Colonic mucosa (tissue), 4 donors: ENCODE measurements at regions not wholly inside any gene's neighbourhood (a gene's known extent, or its start where the extent isn't known, plus 50 kb on each side); places are given as distances from the start of the nearest gene placed in this dataset.

ENCODE experiments used
- DNase-seq: peaks from one replicate; pipeline ENCODE4 v3.0.0-alpha.2; 2020
- H3K27ac ChIP-seq: fragments of 200-600 bp; one replicate; pipeline ENCODE4 v1.8.0; 2021
- H3K27me3 ChIP-seq: fragments of 200-600 bp; one replicate; pipeline ENCODE4 v1.8.0; 2021
- H3K36me3 ChIP-seq: fragments of 200-600 bp; one replicate; pipeline ENCODE4 v1.8.0; 2021
- H3K4me1 ChIP-seq: fragments of 200-600 bp; one replicate; pipeline ENCODE4 v1.8.0; 2021; ENCODE audit warnings: mild to moderate bottlenecking
- H3K4me3 ChIP-seq: fragments of 200-600 bp; one replicate; pipeline ENCODE4 v1.8.0; 2021
- H3K9ac ChIP-seq, 2 donors: one replicate each; pipeline ENCODE4 v1.7.0; 2013; ENCODE audit warnings: control low read depth in 2 of 2, low read depth in 2 of 2, low read length in 2 of 2
- H3K9me3 ChIP-seq: fragments of 200-600 bp; one replicate; pipeline ENCODE4 v1.8.0; 2021
- intact Hi-C: fragments of 100-400 bp; cut with DNase I; formaldehyde crosslinking; loops from one replicate; pipeline ENCODE4 v1.14.1; 2022
- TF ChIP-seq, protein P1 (sequence below): fragments of 200-600 bp; IDR thresholded peaks from one replicate; pipeline ENCODE4 v1.8.0; 2022; ENCODE audit warnings: antibody characterized with exemption, mild to moderate bottlenecking
- donor health status: healthy.
- donor health status: DM: no; HTN: no; CAD: no.
- donor health status: DM: no; HTN: no; CAD: no.

- Histone ChIP-seq H3K9me3 (no peaks in the 10 kb centered on the region), H3K4me1 (no peaks in the 10 kb centered on the region), H3K27me3 (no peaks in the 10 kb centered on the region), H3K36me3 (no peaks in the 10 kb centered on the region), H3K27ac (no peak overlapping the region), H3K9ac (no peak overlapping the region), H3K4me3 (no peak overlapping the region)
- DNase-seq, result no peak
- TF ChIP-seq, protein P1, sequence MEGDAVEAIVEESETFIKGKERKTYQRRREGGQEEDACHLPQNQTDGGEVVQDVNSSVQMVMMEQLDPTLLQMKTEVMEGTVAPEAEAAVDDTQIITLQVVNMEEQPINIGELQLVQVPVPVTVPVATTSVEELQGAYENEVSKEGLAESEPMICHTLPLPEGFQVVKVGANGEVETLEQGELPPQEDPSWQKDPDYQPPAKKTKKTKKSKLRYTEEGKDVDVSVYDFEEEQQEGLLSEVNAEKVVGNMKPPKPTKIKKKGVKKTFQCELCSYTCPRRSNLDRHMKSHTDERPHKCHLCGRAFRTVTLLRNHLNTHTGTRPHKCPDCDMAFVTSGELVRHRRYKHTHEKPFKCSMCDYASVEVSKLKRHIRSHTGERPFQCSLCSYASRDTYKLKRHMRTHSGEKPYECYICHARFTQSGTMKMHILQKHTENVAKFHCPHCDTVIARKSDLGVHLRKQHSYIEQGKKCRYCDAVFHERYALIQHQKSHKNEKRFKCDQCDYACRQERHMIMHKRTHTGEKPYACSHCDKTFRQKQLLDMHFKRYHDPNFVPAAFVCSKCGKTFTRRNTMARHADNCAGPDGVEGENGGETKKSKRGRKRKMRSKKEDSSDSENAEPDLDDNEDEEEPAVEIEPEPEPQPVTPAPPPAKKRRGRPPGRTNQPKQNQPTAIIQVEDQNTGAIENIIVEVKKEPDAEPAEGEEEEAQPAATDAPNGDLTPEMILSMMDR, result no peak
- intact Hi-C loops, result no loop called here
Measured at GRCh38 chr2:151056870-151057269, 204.8 kb downstream of the RBM43 start.

DNA sequence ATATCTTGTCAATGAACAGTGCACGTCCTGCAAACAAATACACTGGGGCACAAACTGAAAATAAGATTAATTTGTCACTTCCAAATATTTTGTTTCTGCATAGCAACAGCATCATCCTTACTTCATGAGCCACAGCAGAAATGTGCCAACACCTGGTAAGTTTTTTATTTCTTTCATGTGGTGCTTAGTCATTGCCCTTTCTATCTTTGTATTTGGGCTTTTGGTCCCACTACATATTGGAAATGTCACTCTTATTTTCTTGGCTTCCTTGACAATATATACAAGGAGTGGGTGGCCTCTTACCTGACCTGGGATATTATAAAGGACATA is 208.0 kb downstream of the RBM43 start:
- no peaks in the 10 kb centered on the region for H3K36me3 ChIP-seq
- no peaks in the 10 kb centered on the region for H3K27me3 ChIP-seq
- no peak overlapping the region for H3K9ac ChIP-seq
- H3K27ac ChIP-seq, result no peak overlapping the region
- H3K4me3 ChIP-seq, result no peak overlapping the region
- TF ChIP-seq, protein P1, result no peak
- H3K4me1 ChIP-seq, result no peaks in the 10 kb centered on the region
- DNase-seq, result no peak
- H3K9me3 ChIP-seq, result no peaks in the 10 kb centered on the region
- intact Hi-C loops, result no loop called here

DNA sequence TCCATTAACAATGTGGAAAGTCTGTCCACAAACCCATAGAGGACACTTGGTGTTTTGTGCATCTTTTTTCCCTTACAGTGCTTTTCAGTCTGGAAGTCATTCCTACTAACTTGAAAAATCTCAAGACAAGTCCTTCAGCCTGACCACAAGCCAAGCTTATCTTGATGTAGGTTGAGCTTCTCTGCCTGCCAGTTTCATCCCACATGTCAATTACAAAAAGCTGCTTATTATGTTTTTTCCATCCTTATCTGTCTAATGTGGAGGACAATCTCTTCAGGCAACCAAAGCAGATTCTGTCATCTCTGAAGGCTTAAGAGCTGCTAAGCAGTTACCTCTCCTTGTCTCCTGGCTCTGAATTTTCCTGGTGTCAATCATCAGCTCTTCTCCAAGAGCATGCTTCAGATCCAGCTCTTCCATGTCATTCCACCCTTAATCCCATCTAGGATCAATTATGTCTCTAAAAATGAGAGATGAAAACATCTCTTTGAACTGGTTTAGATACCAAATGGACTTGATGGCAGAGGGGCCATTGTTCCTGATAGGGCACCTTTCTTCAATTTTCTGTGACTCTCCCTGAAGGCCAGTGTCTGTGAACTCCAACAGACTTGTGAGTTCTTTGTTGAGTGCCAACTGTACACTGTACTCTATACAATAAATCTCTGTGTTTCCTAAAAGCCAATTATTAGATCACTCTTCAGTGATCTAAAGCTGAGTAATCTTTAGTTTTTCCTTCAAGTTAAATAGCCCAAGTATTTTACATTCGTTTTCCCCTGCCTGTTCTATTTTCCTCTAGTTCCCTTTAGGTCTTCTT is 208.6 kb downstream of the RBM43 start:
- Histone ChIP-seq H3K4me1 (no peaks in the 10 kb centered on the region), H3K9ac (no peak overlapping the region), H3K9me3 (no peaks in the 10 kb centered on the region), H3K27ac (no peak overlapping the region), H3K4me3 (no peak overlapping the region), H3K36me3 (no peaks in the 10 kb centered on the region), H3K27me3 (no peaks in the 10 kb centered on the region)
- DNase-seq, result no peak
- TF ChIP-seq, protein P1, result no peak
- intact Hi-C loops, result no loop called here

- peak; percentile 23 for DNase-seq
- intact Hi-C loops, result no loop called here
Measured at GRCh38 chr2:151051574-151052220, 210.0 kb downstream of the RBM43 start.

GRCh38 chr2:151049746-151050145 is 211.9 kb downstream of the RBM43 start:
- no peaks in the 10 kb centered on the region for H3K4me1 ChIP-seq
- no peaks in the 10 kb centered on the region for H3K9me3 ChIP-seq
- H3K4me3 ChIP-seq, result no peak overlapping the region
- intact Hi-C loops, result no loop called here
- no peak for DNase-seq
- no peaks in the 10 kb centered on the region for H3K27me3 ChIP-seq
- no peak overlapping the region for H3K9ac ChIP-seq
- no peaks in the 10 kb centered on the region for H3K36me3 ChIP-seq
- TF ChIP-seq, protein P1, result no peak
- H3K27ac ChIP-seq, result no peak overlapping the region

More at GRCh38 chr2:151051574-151052220, 210.0 kb downstream of the RBM43 start:
- no peaks in the 10 kb centered on the region for H3K27me3 ChIP-seq
- H3K4me3 ChIP-seq, result no peak overlapping the region
- H3K36me3 ChIP-seq, result no peaks in the 10 kb centered on the region
- no peaks in the 10 kb centered on the region for H3K4me1 ChIP-seq
- H3K9ac ChIP-seq, result no peak overlapping the region
- no peaks in the 10 kb centered on the region for H3K9me3 ChIP-seq
- TF ChIP-seq, protein P1, result peak; percentile 66
- H3K27ac ChIP-seq, result no peak overlapping the region
